ENCODE measurements at regions not wholly inside any gene's neighbourhood (a gene's known extent, or its start where the extent isn't known, plus 50 kb on each side); places are given as distances from the start of the nearest gene placed in this dataset.
A peak's percentile ranks its signal among the peaks of the same experiment; 100 is the strongest.

DNA sequence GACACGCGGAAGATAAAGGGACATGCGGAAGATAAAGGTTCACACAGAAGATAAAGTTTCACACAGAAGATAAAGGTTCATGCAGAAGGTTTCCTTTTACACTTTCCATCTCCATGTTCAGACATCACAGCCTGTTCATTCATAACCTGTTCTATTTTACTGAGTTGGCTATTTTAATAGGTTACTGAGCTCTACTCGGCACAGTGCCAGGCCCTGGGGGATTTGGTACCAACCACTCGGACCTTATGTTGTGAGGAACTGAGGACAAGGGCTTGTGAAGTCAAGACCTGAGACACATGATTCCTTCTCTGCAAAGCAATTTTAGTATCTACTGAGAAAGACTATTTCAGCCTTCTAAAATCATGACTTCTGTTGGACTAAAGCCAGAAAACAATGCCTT is 75.0 kb upstream of the ALKAL2 start:
- DNase-seq: no peak
- intact Hi-C loops (cut with DNase I, micrococcal nuclease): no loop called here
- Mint-ChIP-seq H3K27ac (no peak overlapping the region), H3K27me3 (peaks cover 47% of the 10 kb centered on the region), H3K36me3 (ENCODE audit: low read depth) (no peaks in the 10 kb centered on the region), H3K4me3 (no peak overlapping the region), H3K4me1 (ENCODE audit: low read depth) (no peaks in the 10 kb centered on the region), H3K9me3 (peaks cover 3% of the 10 kb centered on the region)
- no peaks in the 10 kb centered on the region for H3K36me3 ChIP-seq (ENCODE audit: insufficient read depth, low read length)
- no peaks in the 10 kb centered on the region for H3K4me1 ChIP-seq (ENCODE audit: insufficient read depth, low read length)
- ChIA-PET POLR2A (interaction anchor here (0.6 kb wide), 1 partner anchor 16 kb away, joined by 3 read pairs; no protein-coding TSS in a partner anchor), CTCF (no interaction called here)
- no peak overlapping the region for H3K4me3 ChIP-seq (ENCODE audit: low read length)
- TF ChIP-seq, protein P1, sequence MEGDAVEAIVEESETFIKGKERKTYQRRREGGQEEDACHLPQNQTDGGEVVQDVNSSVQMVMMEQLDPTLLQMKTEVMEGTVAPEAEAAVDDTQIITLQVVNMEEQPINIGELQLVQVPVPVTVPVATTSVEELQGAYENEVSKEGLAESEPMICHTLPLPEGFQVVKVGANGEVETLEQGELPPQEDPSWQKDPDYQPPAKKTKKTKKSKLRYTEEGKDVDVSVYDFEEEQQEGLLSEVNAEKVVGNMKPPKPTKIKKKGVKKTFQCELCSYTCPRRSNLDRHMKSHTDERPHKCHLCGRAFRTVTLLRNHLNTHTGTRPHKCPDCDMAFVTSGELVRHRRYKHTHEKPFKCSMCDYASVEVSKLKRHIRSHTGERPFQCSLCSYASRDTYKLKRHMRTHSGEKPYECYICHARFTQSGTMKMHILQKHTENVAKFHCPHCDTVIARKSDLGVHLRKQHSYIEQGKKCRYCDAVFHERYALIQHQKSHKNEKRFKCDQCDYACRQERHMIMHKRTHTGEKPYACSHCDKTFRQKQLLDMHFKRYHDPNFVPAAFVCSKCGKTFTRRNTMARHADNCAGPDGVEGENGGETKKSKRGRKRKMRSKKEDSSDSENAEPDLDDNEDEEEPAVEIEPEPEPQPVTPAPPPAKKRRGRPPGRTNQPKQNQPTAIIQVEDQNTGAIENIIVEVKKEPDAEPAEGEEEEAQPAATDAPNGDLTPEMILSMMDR (IDR thresholded peaks at IDR 0.05): no peak
- no peak overlapping the region for H3K27ac ChIP-seq (ENCODE audit: low read depth in 1 of 2, low read length in 2 of 2)
- H3K27me3 ChIP-seq (ENCODE audit: control insufficient read depth in 1 of 2, insufficient read depth in 2 of 2, low read length in 2 of 2): peaks cover 4 to 5% of the 10 kb centered on the region in 2 experiments
- ATAC-seq (ENCODE audit: poor library complexity): no peak
- peaks cover 0 to 4% of the 10 kb centered on the region in 2 experiments for H3K9me3 ChIP-seq (ENCODE audit: control insufficient read depth in 1 of 2, insufficient read depth in 1 of 2, low read length in 2 of 2)

DNA sequence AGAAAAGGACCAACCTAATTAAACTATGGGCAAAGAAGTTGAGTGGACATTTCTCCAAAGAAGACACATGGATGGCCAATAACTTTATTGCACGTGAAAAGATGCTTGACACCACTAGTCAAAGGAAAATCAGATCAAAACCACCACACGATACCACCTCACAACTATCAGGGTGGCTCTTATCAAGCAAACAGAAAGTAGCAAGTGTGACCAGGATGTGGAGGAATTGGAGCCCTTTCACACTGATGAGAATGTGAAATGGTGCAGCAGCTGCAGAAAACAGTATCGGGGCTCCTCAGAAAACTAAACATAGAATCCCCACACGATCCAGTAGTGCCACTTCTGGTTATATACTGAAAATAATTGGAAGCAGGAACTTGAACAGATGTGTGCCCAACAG is 72.2 kb upstream of the ALKAL2 start:
- H3K9me3 Mint-ChIP-seq: peaks cover 3% of the 10 kb centered on the region
- DNase-seq: peak in 1 of 14 experiments; percentile 8
- no peaks in the 10 kb centered on the region for H3K36me3 Mint-ChIP-seq (ENCODE audit: low read depth)
- no peaks in the 10 kb centered on the region for H3K36me3 ChIP-seq (ENCODE audit: insufficient read depth, low read length)
- ChIA-PET POLR2A (no interaction called here), CTCF (no interaction called here)
- peaks cover 49% of the 10 kb centered on the region for H3K27me3 Mint-ChIP-seq
- no peak overlapping the region for H3K27ac Mint-ChIP-seq
- H3K27ac ChIP-seq (ENCODE audit: low read depth in 1 of 2, low read length in 2 of 2): no peak overlapping the region
- intact Hi-C loops (cut with DNase I, micrococcal nuclease): no loop called here
- no peaks in the 10 kb centered on the region for H3K4me1 Mint-ChIP-seq (ENCODE audit: low read depth)
- H3K4me1 ChIP-seq (ENCODE audit: insufficient read depth, low read length): no peaks in the 10 kb centered on the region
- TF ChIP-seq, protein P1 (IDR thresholded peaks at IDR 0.05): no peak
- no peak for ATAC-seq (ENCODE audit: poor library complexity)
- H3K4me3 ChIP-seq (ENCODE audit: low read length): no peak overlapping the region
- H3K9me3 ChIP-seq (ENCODE audit: control insufficient read depth in 1 of 2, insufficient read depth in 1 of 2, low read length in 2 of 2): peaks cover 0 to 4% of the 10 kb centered on the region in 2 experiments
- no peak overlapping the region for H3K4me3 Mint-ChIP-seq
- peaks cover 0 to 16% of the 10 kb centered on the region in 2 experiments for H3K27me3 ChIP-seq (ENCODE audit: control insufficient read depth in 1 of 2, insufficient read depth in 2 of 2, low read length in 2 of 2)

DNA sequence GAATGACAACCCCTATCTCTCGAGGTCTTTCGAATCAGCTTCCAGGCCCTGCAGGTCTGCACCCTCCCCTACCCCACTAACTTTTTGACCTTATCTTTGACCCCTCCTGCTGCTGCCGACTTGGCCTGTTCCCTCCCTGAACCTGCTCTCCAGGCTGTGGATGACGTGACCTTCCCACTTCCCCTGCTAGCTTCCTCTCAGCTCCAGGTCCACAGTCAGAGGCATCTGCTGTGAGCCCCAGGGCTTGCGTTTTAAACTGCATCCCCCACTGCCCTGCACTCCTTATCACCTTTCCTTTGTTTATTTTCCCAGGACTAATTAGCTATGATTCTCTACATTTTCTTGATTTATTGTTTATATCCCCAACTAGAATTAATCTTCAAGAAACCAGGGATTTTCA is 71.2 kb upstream of the ALKAL2 start:
- Mint-ChIP-seq H3K36me3 (ENCODE audit: low read depth) (no peaks in the 10 kb centered on the region), H3K4me3 (no peak overlapping the region), H3K9me3 (peaks cover 3% of the 10 kb centered on the region), H3K4me1 (ENCODE audit: low read depth) (no peaks in the 10 kb centered on the region), H3K27ac (no peak overlapping the region), H3K27me3 (peaks cover 51% of the 10 kb centered on the region)
- H3K27me3 ChIP-seq (ENCODE audit: control insufficient read depth in 1 of 2, insufficient read depth in 2 of 2, low read length in 2 of 2): peaks cover 0 to 16% of the 10 kb centered on the region in 2 experiments
- H3K36me3 ChIP-seq (ENCODE audit: insufficient read depth, low read length): no peaks in the 10 kb centered on the region
- no peak overlapping the region for H3K4me3 ChIP-seq (ENCODE audit: low read length)
- no peaks in the 10 kb centered on the region for H3K4me1 ChIP-seq (ENCODE audit: insufficient read depth, low read length)
- peaks cover 0 to 4% of the 10 kb centered on the region in 2 experiments for H3K9me3 ChIP-seq (ENCODE audit: control insufficient read depth in 1 of 2, insufficient read depth in 1 of 2, low read length in 2 of 2)
- POLR2A ChIA-PET: interaction anchor here (0.6 kb wide), 1 partner anchor 26 kb away, joined by 4 read pairs; no protein-coding TSS in a partner anchor
- intact Hi-C loops (cut with DNase I, micrococcal nuclease): no loop called here
- DNase-seq (no peak), ATAC-seq (ENCODE audit: poor library complexity) (no peak)
- TF ChIP-seq, protein P1 (IDR thresholded peaks at IDR 0.05): no peak
- H3K27ac ChIP-seq (ENCODE audit: low read depth in 1 of 2, low read length in 2 of 2): no peak overlapping the region
- CTCF ChIA-PET: no interaction called here

Data from CD4-positive, alpha-beta T cell (primary cell).